GM18868 (cell line): ENCODE measurements at regions not wholly inside any gene's neighbourhood (a gene's known extent, or its start where the extent isn't known, plus 50 kb on each side); places are given as distances from the start of the nearest gene placed in this dataset.
"Not testable (repeated sequence)": the region's sequence is repeated elsewhere in the genome, so short reads cannot be mapped to it uniquely, and the experiment has no call there.

Experiments
- ATAC-seq: cut with Tn5 transposase; IDR thresholded peaks from one replicate; pipeline ENCODE4 v1.9.1; 2021; ENCODE audit warnings: mild to moderate bottlenecking, moderate library complexity; ENCODE audit not compliant: unreplicated experiment

DNA sequence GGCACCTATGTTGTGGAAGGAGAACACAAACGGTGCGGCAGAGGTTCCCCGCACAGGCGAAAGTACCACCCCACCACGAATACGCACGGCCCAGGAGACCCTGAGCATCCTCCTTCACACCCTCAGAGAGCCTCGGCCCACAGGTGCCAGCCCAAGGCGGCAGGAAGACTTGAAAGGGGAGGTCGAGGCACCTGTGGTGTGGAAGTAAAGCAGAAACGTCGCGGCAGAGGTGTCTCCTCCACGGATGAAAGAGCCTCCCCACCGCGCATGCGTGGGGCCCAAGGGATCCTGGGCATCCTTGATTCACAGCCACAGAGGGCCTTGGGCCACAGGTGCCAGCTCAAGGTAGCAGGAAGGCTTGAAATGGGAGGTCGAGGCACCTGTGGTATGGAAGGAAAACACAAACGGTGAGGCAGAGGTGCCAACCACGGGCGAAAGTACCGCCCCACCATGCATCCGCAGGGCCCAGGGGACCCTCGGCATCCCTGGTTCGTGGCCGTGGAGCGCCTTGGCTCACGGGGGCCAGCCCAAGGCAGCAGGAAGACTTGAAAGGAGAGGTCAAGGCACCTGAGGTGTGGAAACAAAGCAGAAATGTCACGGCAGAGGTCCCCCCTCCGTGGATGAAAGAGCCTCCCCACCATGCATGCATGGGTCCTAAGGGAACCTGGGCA, 380.1 kb downstream of the ALG10 start:
- no peak for ATAC-seq

DNA sequence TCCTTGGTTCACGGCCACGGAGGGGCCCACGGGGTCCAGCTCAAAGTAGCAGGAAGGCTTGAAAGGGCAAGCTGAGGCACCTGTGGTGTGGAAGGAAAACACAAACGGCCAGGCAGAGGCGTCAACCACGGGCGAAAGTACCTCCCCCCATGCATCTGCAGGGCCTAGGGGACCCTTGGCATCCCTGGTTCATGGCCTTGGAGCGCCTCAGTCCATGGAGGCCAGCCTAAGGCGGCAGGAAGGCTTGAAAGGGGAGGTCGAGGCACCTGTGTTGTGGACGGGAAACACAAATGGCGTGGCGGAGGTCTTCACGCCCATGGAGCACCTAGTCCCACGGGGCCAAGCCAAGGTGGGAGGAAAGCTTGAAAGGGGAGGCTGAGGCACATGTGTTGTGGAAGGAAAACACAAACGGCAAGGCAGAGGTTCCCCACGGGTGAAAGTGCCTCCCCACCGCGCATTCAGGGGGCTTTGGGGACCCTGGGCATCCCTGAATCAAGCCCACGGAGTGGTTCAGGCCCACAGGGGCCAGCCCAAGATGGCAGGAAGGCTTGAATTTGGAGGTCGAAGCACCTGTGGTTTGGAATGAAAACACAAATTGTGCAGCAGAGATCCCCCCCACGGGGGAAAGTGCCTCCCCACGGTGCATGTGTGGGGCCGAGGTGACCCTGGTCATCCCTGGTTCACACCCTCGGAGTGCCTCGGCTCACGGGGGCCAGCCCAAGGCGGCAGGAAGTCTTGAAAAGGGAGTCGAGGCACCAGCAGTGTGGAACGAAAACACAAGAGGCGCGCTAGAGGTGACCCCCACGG, 380.8 kb downstream of the ALG10 start:
- ATAC-seq: no peak

DNA sequence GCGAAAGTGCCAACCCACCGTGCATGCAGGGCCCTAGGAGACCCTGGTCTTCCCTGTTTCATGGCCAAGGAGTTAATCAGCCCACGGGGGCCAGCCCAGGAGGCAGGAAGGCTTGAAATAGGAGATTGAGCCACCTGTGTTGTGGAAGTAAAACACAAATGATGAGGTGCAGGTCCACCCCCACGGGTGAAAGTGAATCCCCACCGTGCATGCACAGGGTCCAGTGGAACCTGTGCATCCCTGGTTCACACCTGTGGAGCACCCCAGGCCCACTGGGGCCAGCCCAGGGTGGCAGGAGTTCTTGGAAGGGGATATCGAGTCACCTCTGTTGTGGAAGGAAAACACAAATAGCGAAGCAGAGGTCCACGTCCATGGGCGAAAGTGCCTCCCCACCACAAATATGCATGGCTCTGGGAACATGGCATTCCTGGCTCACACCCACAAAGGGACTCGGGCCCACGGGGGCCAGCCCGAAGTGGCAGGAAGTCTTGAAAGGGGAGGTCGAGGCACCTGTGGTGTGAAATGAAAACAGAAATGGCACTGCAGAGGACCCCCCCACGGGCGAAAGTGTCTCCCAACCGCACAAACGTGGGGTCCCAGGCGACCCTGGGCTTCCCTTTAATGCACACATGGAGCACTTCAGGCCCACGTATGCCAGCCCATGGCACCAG, 381.5 kb downstream of the ALG10 start:
- no peak for ATAC-seq

DNA sequence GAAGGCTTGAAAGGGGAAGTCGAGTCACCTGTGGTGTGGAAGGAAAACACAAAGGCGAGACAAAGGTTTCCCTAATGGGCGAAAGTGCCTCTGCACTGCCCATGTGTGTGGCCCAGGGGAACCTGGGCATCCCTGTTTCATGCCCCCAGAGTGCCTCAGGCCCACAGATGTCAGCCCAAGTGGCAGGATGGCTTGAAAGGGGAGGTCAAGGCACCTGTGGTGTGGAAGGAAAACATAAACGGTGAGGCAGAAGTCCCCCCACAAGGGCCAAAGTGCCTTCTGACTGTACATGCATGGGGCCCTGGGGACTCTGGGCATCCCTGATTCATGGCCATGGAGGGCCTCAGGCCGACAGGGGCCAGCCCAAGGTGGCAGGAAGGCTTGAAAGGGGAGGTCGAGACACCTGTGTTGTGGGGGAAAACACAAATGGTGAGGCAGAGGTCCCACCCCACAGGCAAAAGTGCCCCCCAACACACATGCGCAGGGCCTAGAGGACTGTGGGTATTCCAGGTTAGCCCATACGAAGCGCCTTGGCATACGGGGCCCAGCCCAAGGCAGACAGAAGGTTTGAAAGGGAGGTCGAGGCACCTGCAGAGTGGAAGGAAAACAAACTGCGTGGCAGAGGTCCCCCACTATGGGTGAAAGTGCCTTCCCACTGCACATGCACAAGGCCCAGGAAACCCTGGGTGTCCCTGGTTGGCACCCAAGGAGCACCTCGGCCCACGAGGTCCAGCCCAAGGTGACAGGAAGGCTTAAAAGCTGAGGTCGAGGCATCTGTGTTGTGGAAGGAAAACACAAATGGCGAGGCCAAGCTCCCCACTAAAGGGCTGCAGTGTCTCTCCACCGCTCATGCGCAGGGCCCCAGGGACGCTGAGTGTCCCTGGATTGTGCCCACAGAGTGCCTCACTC, 382.3 kb downstream of the ALG10 start:
- no peak for ATAC-seq

DNA sequence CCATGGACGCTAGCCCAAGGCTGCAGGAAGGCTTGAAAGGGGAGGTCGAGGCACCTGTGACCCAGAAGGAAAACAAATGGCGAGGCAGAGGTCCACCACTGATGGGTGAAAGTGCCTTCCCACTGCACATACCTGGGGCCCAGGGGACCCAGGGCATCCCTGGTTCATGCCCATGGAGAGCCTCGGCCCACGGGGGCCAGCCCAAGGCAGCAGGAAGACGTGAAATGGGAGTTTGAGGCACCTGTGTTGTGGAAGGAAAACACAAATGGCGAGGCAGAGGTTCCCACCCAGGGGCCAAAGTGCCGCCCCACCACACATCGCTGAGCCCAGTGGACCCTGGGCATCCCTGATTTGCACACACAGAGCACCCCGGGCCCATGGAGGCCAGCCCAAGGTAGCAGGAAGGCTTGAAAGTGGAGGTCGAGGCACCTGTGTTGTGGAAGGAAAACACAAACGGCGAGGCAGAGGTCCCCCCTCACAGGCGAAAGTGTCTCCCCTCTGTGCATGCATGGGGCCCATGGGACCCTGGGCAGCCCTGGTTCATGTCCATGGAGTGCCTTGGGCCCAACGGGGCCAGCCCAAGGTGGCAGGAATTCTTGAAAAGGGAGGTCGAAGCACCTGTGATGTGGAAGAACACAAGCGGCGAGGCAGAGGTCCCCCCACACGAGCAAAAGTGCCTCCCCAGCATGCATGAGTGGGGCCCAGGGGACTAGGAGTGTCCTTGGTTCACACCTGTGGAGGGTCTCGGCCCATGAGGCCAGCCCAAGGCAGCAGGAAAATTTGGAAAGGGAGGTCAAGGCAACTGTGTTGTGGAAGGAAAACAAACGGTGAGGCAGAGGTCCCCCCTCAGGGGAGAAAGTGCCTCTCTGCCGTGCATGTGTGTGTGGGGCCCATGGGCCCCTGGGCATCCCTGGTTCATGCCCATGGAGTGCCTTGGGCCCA, 383.3 kb downstream of the ALG10 start:
- ATAC-seq: no peak

DNA sequence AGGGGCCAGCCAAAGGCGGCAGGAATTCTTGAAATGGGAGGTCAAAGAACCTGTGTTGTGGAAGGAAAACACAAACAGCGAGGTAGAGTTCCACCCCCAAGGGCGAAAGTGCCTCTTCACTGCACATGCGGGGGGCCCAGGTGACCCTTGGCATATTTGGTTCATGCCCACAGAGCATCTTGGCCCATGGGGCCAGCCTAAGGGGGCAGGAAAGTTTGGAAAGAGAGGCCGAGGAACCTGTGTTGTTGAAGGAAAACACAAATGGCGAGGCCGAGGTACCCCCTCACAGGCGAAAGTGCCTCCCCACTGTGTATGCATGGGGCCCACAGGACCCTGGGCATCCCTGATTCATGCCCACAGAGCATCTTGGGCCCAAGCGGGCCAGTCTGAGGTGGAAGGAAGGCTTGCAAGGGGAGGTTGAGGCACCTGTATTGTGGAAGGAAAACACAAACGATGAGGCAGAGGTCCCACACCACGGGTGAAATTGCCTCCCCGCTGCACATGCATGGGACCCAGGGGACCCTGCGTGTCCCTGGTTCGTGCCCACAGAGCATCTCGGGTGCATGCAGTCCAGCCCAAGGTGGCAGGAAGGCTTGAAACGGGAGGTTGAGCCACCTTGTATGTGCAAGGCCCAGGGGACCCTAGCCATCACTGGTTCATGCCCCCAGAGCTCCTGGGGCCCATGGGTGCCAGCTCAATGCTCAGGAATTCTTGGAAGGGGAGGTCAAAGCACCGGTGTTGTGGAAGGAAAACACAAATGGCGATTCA, 384.1 kb downstream of the ALG10 start:
- ATAC-seq: no peak

DNA sequence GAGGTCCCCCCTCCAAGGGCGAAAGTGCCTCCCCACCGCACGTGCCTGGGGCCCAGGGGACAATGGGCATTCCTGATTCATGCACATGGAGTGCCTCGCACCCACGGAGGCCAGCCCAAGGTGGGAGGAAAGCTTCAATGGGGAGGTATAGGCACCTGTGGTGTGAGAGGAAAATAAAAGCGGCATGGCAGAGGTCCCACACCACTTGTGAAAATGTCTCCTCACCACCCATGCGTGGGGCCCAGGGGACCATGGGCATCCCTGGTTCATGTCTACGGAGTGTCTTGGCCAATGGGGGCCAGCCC, 384.7 kb downstream of the ALG10 start:
- ATAC-seq: no peak

DNA sequence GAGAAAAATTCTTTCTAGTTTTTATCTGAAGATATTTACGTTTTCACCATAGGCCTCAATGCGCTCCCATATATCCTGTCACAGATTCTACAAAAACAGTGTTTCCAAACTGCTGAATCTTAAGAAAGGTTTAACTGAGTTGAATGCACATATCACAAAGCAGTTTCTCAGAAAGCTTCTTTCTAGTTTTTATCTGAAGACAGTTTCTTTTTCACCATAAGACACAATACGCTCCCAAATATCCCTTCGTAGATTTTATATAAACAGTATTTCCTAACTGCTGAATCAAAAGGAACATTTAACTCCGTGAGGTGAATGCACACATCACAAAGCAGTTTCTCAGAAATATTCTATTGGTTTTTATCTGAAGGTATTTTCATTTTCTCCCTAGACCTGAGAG, 385.5 kb downstream of the ALG10 start:
- ATAC-seq: no peak

DNA sequence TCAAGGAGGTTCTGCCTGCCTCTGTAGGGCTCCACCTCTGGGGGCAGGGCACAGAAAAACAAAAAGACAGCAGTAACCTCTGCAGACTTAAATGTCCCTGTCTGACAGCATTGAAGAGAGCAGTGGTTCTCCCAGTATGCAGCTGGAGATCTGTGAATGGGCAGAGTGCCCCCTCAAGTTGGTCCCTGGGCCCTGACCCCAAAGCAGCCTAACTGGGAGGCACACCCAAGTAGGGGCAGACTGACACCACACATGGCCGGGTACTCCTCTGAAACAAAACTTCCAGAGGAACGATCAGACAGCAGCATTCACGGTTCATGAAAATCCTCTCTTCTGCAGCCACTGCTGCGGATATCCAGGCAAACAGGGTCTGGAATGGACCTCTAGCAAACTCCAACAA, 409.2 kb downstream of the ALG10 start:
- ATAC-seq: not testable (repeated sequence)
